ENCODE measurements at regions not wholly inside any gene's neighbourhood (a gene's known extent, or its start where the extent isn't known, plus 50 kb on each side); places are given as distances from the start of the nearest gene placed in this dataset.

- no peak overlapping the region for H3K4me3 ChIP-seq (ENCODE audit: extremely low read depth in 1 of 4, insufficient read depth in 2 of 4, low read depth in 3 of 4, low read length in 4 of 4)
- no peak overlapping the region for H2AK5ac ChIP-seq (ENCODE audit: low read depth, low read length)
- H3K4me1 ChIP-seq (replicated peaks in 1 of 4; ENCODE audit: control insufficient read depth in 3 of 4, insufficient read depth in 4 of 4, low read length in 3 of 4) = peaks cover 0 to 7% (median 2%) of the 10 kb centered on the region in 4 experiments; a peak in 4 of 7 replicates
- H2BK12ac ChIP-seq (ENCODE audit: low read depth, low read length) = no peak overlapping the region
- no peaks in the 10 kb centered on the region for H3K79me2 ChIP-seq (ENCODE audit: control insufficient read depth in 1 of 2, insufficient read depth in 2 of 2, low read length in 2 of 2)
- H2BK120ac ChIP-seq (replicated peaks; ENCODE audit: low read depth, low read length) = no peak overlapping the region
- H3K4me2 ChIP-seq (ENCODE audit: insufficient read depth in 1 of 2, low read depth in 2 of 2, low read length in 2 of 2) = no peak overlapping the region
- H2BK15ac ChIP-seq (ENCODE audit: low read length) = no peak overlapping the region
- no peak overlapping the region for H4K8ac ChIP-seq (ENCODE audit: extremely low read depth, insufficient read depth, low read length)
- no peak overlapping the region for H3K23ac ChIP-seq (ENCODE audit: insufficient read length)
- no peaks in the 10 kb centered on the region for H3K79me1 ChIP-seq (ENCODE audit: low read depth, low read length)
- FAIRE-seq (no peak), DNase-seq (ENCODE audit: low read depth in 1 of 2, low spot score in 2 of 2) (no peak)
- no peak overlapping the region for H3K14ac ChIP-seq (ENCODE audit: insufficient read length)
- H3K4ac ChIP-seq (replicated peaks; ENCODE audit: insufficient read length, low read depth, low read length) = no peak overlapping the region
- no peak overlapping the region for H2BK5ac ChIP-seq (ENCODE audit: low read depth, low read length)
- H2AFZ ChIP-seq (ENCODE audit: low read length) = no peak overlapping the region
- no peaks in the 10 kb centered on the region for H3K27me3 ChIP-seq (replicated peaks in 1 of 4; ENCODE audit: control insufficient read depth in 3 of 4, extremely low read depth in 1 of 4, insufficient read depth in 3 of 4, low read length in 3 of 4)
- H3K56ac ChIP-seq (replicated peaks; ENCODE audit: insufficient read length, low read depth, low read length) = no peak overlapping the region
- H3K27ac ChIP-seq (ENCODE audit: low read depth, low read length) = no peak overlapping the region
- H3K36me3 ChIP-seq (ENCODE audit: control insufficient read depth in 2 of 4, insufficient read depth in 4 of 4, low read length in 3 of 4) = no peaks in the 10 kb centered on the region
- POLR2A ChIA-PET (ENCODE audit: partially characterized antibody) = no interaction called here
- H2BK20ac ChIP-seq (ENCODE audit: low read length) = no peak overlapping the region
- H3K23me2 ChIP-seq (ENCODE audit: low read depth, low read length) = no peaks in the 10 kb centered on the region
- WGBS, 2 experiments (ENCODE audit: extremely low coverage in 1 of 2, insufficient coverage in 1 of 2, insufficient read length in 1 of 2, insufficient replicate concordance in 2 of 2, low coverage in 1 of 2, low lambda C conversion rate in 2 of 2, missing lambda C conversion rate in 1 of 2) = 88% methylated on average over 12 of the region's 12 CpGs; no CpG with 5 or more reads in 1 of the 2 experiments
- TF ChIP-seq KDM5A (IDR thresholded peaks at IDR 0.05; ENCODE audit: low read length) = no peak
- H4K5ac ChIP-seq (ENCODE audit: insufficient read length, low read depth, low read length) = no peak overlapping the region
- no peaks in the 10 kb centered on the region for H4K20me1 ChIP-seq (replicated peaks in 1 of 2; ENCODE audit: control insufficient read depth in 1 of 2, insufficient read depth in 2 of 2, low read length in 2 of 2)
- H3K9me3 ChIP-seq (ENCODE audit: insufficient read depth in 2 of 2, low read depth in 1 of 2, low read length in 1 of 2) = no peaks in the 10 kb centered on the region
- H3K9ac ChIP-seq (replicated peaks in 1 of 4; ENCODE audit: extremely low read depth in 1 of 4, low read depth in 3 of 4, low read length in 3 of 4) = no peak overlapping the region
- CTCF ChIA-PET (ENCODE audit: partially characterized antibody) = no interaction called here
- H3K18ac ChIP-seq (ENCODE audit: extremely low read depth, low read length) = no peak overlapping the region
- no peak overlapping the region for H4K91ac ChIP-seq (replicated peaks; ENCODE audit: insufficient read length, low read length)
Observed at GRCh38 chr18:76548541-76548940, 53.5 kb upstream of the ZNF516 start.

All from H1 (cell line).